Activated T-cell treated with anti-CD3 and anti-CD28 coated beads, Interleukin-2, amount 50 U/mL, for 72 hours (primary cell): ENCODE measurements at regions not wholly inside any gene's neighbourhood (a gene's known extent, or its start where the extent isn't known, plus 50 kb on each side); places are given as distances from the start of the nearest gene placed in this dataset.

ENCODE experiments used
- ATAC-seq, 2 donors: fragments of 150-1000 bp; cut with Tn5 transposase; replicated peaks in 1 of 2; 2 replicates each; pipeline ENCODE4 v1.10.0; 2021; ENCODE audit warnings: moderate library complexity in 2 of 2, mild to moderate bottlenecking in 1 of 2
- DNase-seq, 2 donors: peaks; one replicate each; pipeline ENCODE4 v3.0.0; 2021 to 2022; ENCODE audit warnings: mixed read lengths in 1 of 2
- H3K27ac Mint-ChIP-seq: one replicate; pipeline ENCODE4 v1.8.0; 2022; ENCODE audit warnings: mild to moderate bottlenecking, moderate library complexity, mixed read lengths
- H3K27me3 Mint-ChIP-seq: one replicate; pipeline ENCODE4 v1.8.0; 2022; ENCODE audit warnings: low read depth, mixed read lengths
- H3K36me3 Mint-ChIP-seq, 2 donors: one replicate each; pipeline ENCODE4 v1.8.0; 2022; ENCODE audit warnings: mixed read lengths in 2 of 2, mild to moderate bottlenecking in 1 of 2; ENCODE audit not compliant: insufficient read depth in 2 of 2
- H3K4me1 Mint-ChIP-seq: one replicate; pipeline ENCODE4 v1.8.0; 2022; ENCODE audit warnings: low read depth, mixed read lengths
- H3K4me3 Mint-ChIP-seq, 2 donors: one replicate each; pipeline ENCODE4 v1.8.0; 2022; ENCODE audit warnings: mild to moderate bottlenecking in 2 of 2, mixed read lengths in 2 of 2, moderate library complexity in 2 of 2
- H3K9me3 Mint-ChIP-seq, 2 donors: one replicate each; pipeline ENCODE4 v1.8.0; 2022; ENCODE audit warnings: mixed read lengths in 2 of 2

- Mint-ChIP-seq H3K4me3 (no peak overlapping the region), H3K27ac (no peak overlapping the region), H3K36me3 (no peaks in the 10 kb centered on the region), H3K4me1 (no peaks in the 10 kb centered on the region), H3K27me3 (no peaks in the 10 kb centered on the region), H3K9me3 (peaks cover 0 to 2% of the 10 kb centered on the region in 2 donors)
- no peak for DNase-seq
- no peak for ATAC-seq
These were observed 128.8 kb downstream of the EDN1 start for GRCh38 chr6:12418946-12419345.

- Mint-ChIP-seq H3K27ac (no peak overlapping the region), H3K4me3 (no peak overlapping the region), H3K9me3 (peaks cover 0 to 2% of the 10 kb centered on the region in 2 donors)
These were observed 129.6 kb downstream of the EDN1 start for GRCh38 chr6:12419631-12420272.

GRCh38 chr6:12420626-12421025 is 130.5 kb downstream of the EDN1 start:
- no peaks in the 10 kb centered on the region for H3K36me3 Mint-ChIP-seq
- DNase-seq (no peak), ATAC-seq (no peak)
- no peak overlapping the region for H3K27ac Mint-ChIP-seq
- peaks cover 0 to 2% of the 10 kb centered on the region in 2 donors for H3K9me3 Mint-ChIP-seq
- no peaks in the 10 kb centered on the region for H3K27me3 Mint-ChIP-seq
- H3K4me1 Mint-ChIP-seq: no peaks in the 10 kb centered on the region
- no peak overlapping the region for H3K4me3 Mint-ChIP-seq

More at GRCh38 chr6:12419631-12420272, 129.6 kb downstream of the EDN1 start:
- Mint-ChIP-seq H3K27me3 (no peaks in the 10 kb centered on the region), H3K4me1 (no peaks in the 10 kb centered on the region), H3K36me3 (no peaks in the 10 kb centered on the region)
- no peak for DNase-seq
- no peak for ATAC-seq

- H3K27ac Mint-ChIP-seq: no peak overlapping the region
- ATAC-seq (no peak), DNase-seq (no peak)
- no peak overlapping the region for H3K4me3 Mint-ChIP-seq
- peaks cover 0 to 2% of the 10 kb centered on the region in 2 donors for H3K9me3 Mint-ChIP-seq
- no peaks in the 10 kb centered on the region for H3K4me1 Mint-ChIP-seq
- no peaks in the 10 kb centered on the region for H3K36me3 Mint-ChIP-seq
- no peaks in the 10 kb centered on the region for H3K27me3 Mint-ChIP-seq
These were observed 131.4 kb downstream of the EDN1 start for GRCh38 chr6:12421596-12421995.

- H3K36me3 Mint-ChIP-seq: no peaks in the 10 kb centered on the region
- H3K27ac Mint-ChIP-seq: no peak overlapping the region
- no peaks in the 10 kb centered on the region for H3K4me1 Mint-ChIP-seq
- ATAC-seq (no peak), DNase-seq (no peak)
- peaks cover 0 to 2% of the 10 kb centered on the region in 2 donors for H3K9me3 Mint-ChIP-seq
- H3K4me3 Mint-ChIP-seq: no peak overlapping the region
- peaks cover 4% of the 10 kb centered on the region for H3K27me3 Mint-ChIP-seq
These were observed 132.7 kb downstream of the EDN1 start for GRCh38 chr6:12422848-12423247.

- peaks cover 0 to under 1% of the 10 kb centered on the region in 2 donors for H3K9me3 Mint-ChIP-seq
- no peak overlapping the region for H3K27ac Mint-ChIP-seq
- H3K27me3 Mint-ChIP-seq: peaks cover 10% of the 10 kb centered on the region
- no peak for ATAC-seq
- no peak for DNase-seq
- H3K4me3 Mint-ChIP-seq: no peak overlapping the region
- no peaks in the 10 kb centered on the region for H3K4me1 Mint-ChIP-seq
- H3K36me3 Mint-ChIP-seq: no peaks in the 10 kb centered on the region
These were observed 133.7 kb downstream of the EDN1 start for GRCh38 chr6:12423832-12424231.

- Mint-ChIP-seq H3K27ac (no peak overlapping the region), H3K36me3 (no peaks in the 10 kb centered on the region)
- no peak for ATAC-seq
These were observed 136.0 kb downstream of the EDN1 start for GRCh38 chr6:12426121-12426520.

GRCh38 chr6:12431023-12431422 is 140.9 kb downstream of the EDN1 start:
- DNase-seq: no peak
- Mint-ChIP-seq H3K36me3 (peaks cover 1 to 3% of the 10 kb centered on the region in 2 donors), H3K4me3 (no peak overlapping the region), H3K27me3 (peaks cover 19% of the 10 kb centered on the region), H3K9me3 (peaks cover 3 to 6% of the 10 kb centered on the region in 2 donors), H3K27ac (no peak overlapping the region), H3K4me1 (no peaks in the 10 kb centered on the region)
- no peak for ATAC-seq

More at GRCh38 chr6:12426121-12426520, 136.0 kb downstream of the EDN1 start:
- peaks cover 19% of the 10 kb centered on the region for H3K27me3 Mint-ChIP-seq
- DNase-seq: no peak
- no peaks in the 10 kb centered on the region for H3K4me1 Mint-ChIP-seq
- H3K9me3 Mint-ChIP-seq: no peaks in the 10 kb centered on the region
- no peak overlapping the region for H3K4me3 Mint-ChIP-seq

- no peak overlapping the region for H3K27ac Mint-ChIP-seq
- H3K9me3 Mint-ChIP-seq: peaks cover 3 to 10% of the 10 kb centered on the region in 2 donors
- H3K36me3 Mint-ChIP-seq: peaks cover 1 to 3% of the 10 kb centered on the region in 2 donors
- no peak overlapping the region for H3K4me3 Mint-ChIP-seq
- no peaks in the 10 kb centered on the region for H3K4me1 Mint-ChIP-seq
- ATAC-seq: no peak
- DNase-seq: no peak
- H3K27me3 Mint-ChIP-seq: peaks cover 7% of the 10 kb centered on the region
These were observed 146.1 kb downstream of the EDN1 start for GRCh38 chr6:12436224-12436623.

- DNase-seq (no peak), ATAC-seq (no peak)
- H3K36me3 Mint-ChIP-seq: peaks cover 1 to 3% of the 10 kb centered on the region in 2 donors
- H3K9me3 Mint-ChIP-seq: peaks cover 3 to 10% of the 10 kb centered on the region in 2 donors
- no peak overlapping the region for H3K4me3 Mint-ChIP-seq
- H3K27ac Mint-ChIP-seq: no peak overlapping the region
- no peaks in the 10 kb centered on the region for H3K4me1 Mint-ChIP-seq
- H3K27me3 Mint-ChIP-seq: peaks cover 7% of the 10 kb centered on the region
These were observed 146.5 kb downstream of the EDN1 start for GRCh38 chr6:12436683-12437082.

- Mint-ChIP-seq H3K27me3 (peaks cover 19% of the 10 kb centered on the region), H3K36me3 (peaks cover 0 to 1% of the 10 kb centered on the region in 2 donors), H3K4me3 (no peak overlapping the region), H3K9me3 (peaks cover 0 to 4% of the 10 kb centered on the region in 2 donors), H3K27ac (no peak overlapping the region), H3K4me1 (no peaks in the 10 kb centered on the region)
- ATAC-seq: no peak
- DNase-seq: no peak
These were observed 149.1 kb downstream of the EDN1 start for GRCh38 chr6:12439296-12439695.

- Mint-ChIP-seq H3K9me3 (peaks cover 0 to 4% of the 10 kb centered on the region in 2 donors), H3K4me3 (no peak overlapping the region), H3K27me3 (peaks cover 27% of the 10 kb centered on the region), H3K36me3 (no peaks in the 10 kb centered on the region), H3K4me1 (no peaks in the 10 kb centered on the region), H3K27ac (no peak overlapping the region)
- no peak for ATAC-seq
- DNase-seq: no peak
These were observed 150.8 kb downstream of the EDN1 start for GRCh38 chr6:12440981-12441380.

- peaks cover 42% of the 10 kb centered on the region for H3K27me3 Mint-ChIP-seq
- no peak for ATAC-seq
- H3K9me3 Mint-ChIP-seq: peaks cover 0 to 4% of the 10 kb centered on the region in 2 donors
- H3K4me1 Mint-ChIP-seq: no peaks in the 10 kb centered on the region
- no peaks in the 10 kb centered on the region for H3K36me3 Mint-ChIP-seq
- no peak overlapping the region for H3K27ac Mint-ChIP-seq
- DNase-seq: no peak
- H3K4me3 Mint-ChIP-seq: no peak overlapping the region
These were observed 152.3 kb downstream of the EDN1 start for GRCh38 chr6:12442455-12442854.

- Mint-ChIP-seq H3K4me1 (no peaks in the 10 kb centered on the region), H3K27ac (no peak overlapping the region), H3K27me3 (peaks cover 42% of the 10 kb centered on the region), H3K36me3 (no peaks in the 10 kb centered on the region), H3K4me3 (no peak overlapping the region), H3K9me3 (no peaks in the 10 kb centered on the region)
- ATAC-seq (no peak), DNase-seq (no peak)
These were observed 156.2 kb downstream of the EDN1 start for GRCh38 chr6:12446394-12446793.
